BE2C (cell line): ENCODE measurements at regions not wholly inside any gene's neighbourhood (a gene's known extent, or its start where the extent isn't known, plus 50 kb on each side); places are given as distances from the start of the nearest gene placed in this dataset.

Source experiments
- DNase-seq: peaks from one replicate; pipeline ENCODE4 v3.0.0-alpha.2; 2020
- H3K27me3 ChIP-seq: fragments of 250-450 bp; sonication (Bioruptor Pico); 2 replicates; pipeline ENCODE4 v1.5.1; 2020; ENCODE audit warnings: mild to moderate bottlenecking
- H3K36me3 ChIP-seq: fragments of 250-450 bp; sonication (Bioruptor Pico); 2 replicates; pipeline ENCODE4 v1.5.1; 2020; ENCODE audit warnings: mild to moderate bottlenecking
- H3K4me1 ChIP-seq: fragments of 250-450 bp; sonication (Bioruptor Pico); 2 replicates; pipeline ENCODE4 v1.5.1; 2020
- H3K4me3 ChIP-seq: 2 replicates; pipeline ENCODE4 v1.5.1; 2011; ENCODE audit warnings: low read depth, low read length
- H3K9me3 ChIP-seq: fragments of 250-450 bp; sonication (Bioruptor Pico); 2 replicates; pipeline ENCODE4 v1.5.1; 2020
- TF ChIP-seq, protein P1 (sequence below): IDR thresholded peaks from 2 replicates; pipeline ENCODE4 v1.5.1; 2012; ENCODE audit warnings: mild to moderate bottlenecking, low read depth, low read length

DNA sequence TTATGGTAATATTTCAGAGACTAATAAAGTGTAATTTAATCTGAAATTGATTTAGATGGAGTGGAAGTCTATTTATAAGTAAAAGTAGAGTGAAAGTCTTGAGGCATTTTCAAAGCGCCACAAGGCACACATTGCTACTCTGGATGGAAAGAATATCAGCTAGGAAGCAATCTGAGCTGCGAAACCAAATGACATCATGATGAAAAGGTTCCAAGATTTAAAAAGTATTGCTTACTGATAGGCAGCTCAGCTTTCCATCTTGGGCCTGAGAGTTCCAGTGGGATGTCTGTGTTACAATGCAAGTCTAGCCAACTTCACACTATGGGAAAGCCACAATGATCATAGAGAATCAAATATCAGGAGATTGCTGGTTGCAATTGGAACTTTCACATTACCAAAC lies 126.9 kb upstream of the VGLL2 start:
- no peaks in the 10 kb centered on the region for H3K27me3 ChIP-seq
- no peak for DNase-seq
- no peaks in the 10 kb centered on the region for H3K9me3 ChIP-seq
- no peaks in the 10 kb centered on the region for H3K36me3 ChIP-seq
- H3K4me1 ChIP-seq: no peaks in the 10 kb centered on the region
- H3K4me3 ChIP-seq: no peak overlapping the region
- TF ChIP-seq, protein P1, sequence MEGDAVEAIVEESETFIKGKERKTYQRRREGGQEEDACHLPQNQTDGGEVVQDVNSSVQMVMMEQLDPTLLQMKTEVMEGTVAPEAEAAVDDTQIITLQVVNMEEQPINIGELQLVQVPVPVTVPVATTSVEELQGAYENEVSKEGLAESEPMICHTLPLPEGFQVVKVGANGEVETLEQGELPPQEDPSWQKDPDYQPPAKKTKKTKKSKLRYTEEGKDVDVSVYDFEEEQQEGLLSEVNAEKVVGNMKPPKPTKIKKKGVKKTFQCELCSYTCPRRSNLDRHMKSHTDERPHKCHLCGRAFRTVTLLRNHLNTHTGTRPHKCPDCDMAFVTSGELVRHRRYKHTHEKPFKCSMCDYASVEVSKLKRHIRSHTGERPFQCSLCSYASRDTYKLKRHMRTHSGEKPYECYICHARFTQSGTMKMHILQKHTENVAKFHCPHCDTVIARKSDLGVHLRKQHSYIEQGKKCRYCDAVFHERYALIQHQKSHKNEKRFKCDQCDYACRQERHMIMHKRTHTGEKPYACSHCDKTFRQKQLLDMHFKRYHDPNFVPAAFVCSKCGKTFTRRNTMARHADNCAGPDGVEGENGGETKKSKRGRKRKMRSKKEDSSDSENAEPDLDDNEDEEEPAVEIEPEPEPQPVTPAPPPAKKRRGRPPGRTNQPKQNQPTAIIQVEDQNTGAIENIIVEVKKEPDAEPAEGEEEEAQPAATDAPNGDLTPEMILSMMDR: no peak

DNA sequence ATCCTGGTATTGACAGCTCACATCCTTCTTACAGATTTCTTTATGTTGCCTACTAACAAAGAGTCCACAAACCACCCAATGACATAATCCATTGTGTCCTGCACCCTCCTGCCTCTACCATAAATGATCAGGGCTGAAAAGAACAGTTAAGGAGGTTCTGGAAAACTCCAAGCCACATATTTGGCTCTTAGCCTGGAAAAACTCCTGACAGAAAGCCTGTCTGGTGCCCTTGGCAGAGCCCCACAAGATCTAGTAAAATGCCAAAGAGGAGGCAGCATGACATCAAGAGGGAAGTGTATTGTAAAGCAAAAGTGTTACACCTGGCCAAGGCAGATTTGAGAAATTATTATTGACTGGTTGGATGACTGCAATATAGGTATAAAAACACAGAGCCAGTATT lies 126.4 kb upstream of the VGLL2 start:
- DNase-seq: no peak
- no peaks in the 10 kb centered on the region for H3K4me1 ChIP-seq
- TF ChIP-seq, protein P1: no peak
- no peaks in the 10 kb centered on the region for H3K9me3 ChIP-seq
- no peak overlapping the region for H3K4me3 ChIP-seq
- no peaks in the 10 kb centered on the region for H3K36me3 ChIP-seq
- H3K27me3 ChIP-seq: no peaks in the 10 kb centered on the region

DNA sequence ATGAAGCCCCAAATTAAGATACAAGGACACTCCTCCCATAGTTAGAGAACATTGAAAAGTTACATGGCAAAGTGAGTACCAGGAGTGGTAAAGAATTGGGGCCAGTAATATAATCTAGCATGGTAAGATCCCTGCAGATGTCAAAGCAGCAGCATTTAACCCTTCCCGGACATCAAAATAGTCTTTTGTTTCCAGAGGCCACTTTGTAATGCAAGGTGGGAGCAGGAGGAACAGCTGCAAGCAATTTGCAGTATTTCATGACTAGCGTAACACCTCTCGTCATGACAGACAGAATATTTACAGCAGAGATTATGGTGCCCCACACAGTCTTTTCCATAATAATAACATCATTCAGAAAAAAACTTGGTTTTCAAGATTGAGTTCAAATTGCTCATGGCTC lies 123.2 kb upstream of the VGLL2 start:
- no peaks in the 10 kb centered on the region for H3K36me3 ChIP-seq
- DNase-seq: no peak
- no peaks in the 10 kb centered on the region for H3K9me3 ChIP-seq
- no peak overlapping the region for H3K4me3 ChIP-seq
- no peaks in the 10 kb centered on the region for H3K27me3 ChIP-seq
- no peaks in the 10 kb centered on the region for H3K4me1 ChIP-seq
- TF ChIP-seq, protein P1: no peak

GRCh38 chr6:117142995-117143394 lies 122.4 kb upstream of the VGLL2 start:
- H3K4me1 ChIP-seq: no peaks in the 10 kb centered on the region
- TF ChIP-seq, protein P1: no peak
- H3K4me3 ChIP-seq: no peak overlapping the region
- H3K36me3 ChIP-seq: no peaks in the 10 kb centered on the region
- H3K27me3 ChIP-seq: no peaks in the 10 kb centered on the region
- no peaks in the 10 kb centered on the region for H3K9me3 ChIP-seq
- DNase-seq: no peak

GRCh38 chr6:117143647-117144046 lies 121.7 kb upstream of the VGLL2 start:
- H3K4me1 ChIP-seq: no peaks in the 10 kb centered on the region
- DNase-seq: no peak
- TF ChIP-seq, protein P1: no peak

GRCh38 chr6:117145940-117146339 lies 119.4 kb upstream of the VGLL2 start:
- no peaks in the 10 kb centered on the region for H3K9me3 ChIP-seq
- DNase-seq: no peak

More at GRCh38 chr6:117143647-117144046, 121.7 kb upstream of the VGLL2 start:
- no peak overlapping the region for H3K4me3 ChIP-seq
- H3K9me3 ChIP-seq: no peaks in the 10 kb centered on the region
- no peaks in the 10 kb centered on the region for H3K27me3 ChIP-seq
- no peaks in the 10 kb centered on the region for H3K36me3 ChIP-seq

More at GRCh38 chr6:117145940-117146339, 119.4 kb upstream of the VGLL2 start:
- no peak overlapping the region for H3K4me3 ChIP-seq
- H3K36me3 ChIP-seq: no peaks in the 10 kb centered on the region
- no peaks in the 10 kb centered on the region for H3K27me3 ChIP-seq
- TF ChIP-seq, protein P1: no peak
- H3K4me1 ChIP-seq: no peaks in the 10 kb centered on the region
